Tibial nerve (tissue), 4 donors: ENCODE measurements at regions not wholly inside any gene's neighbourhood (a gene's known extent, or its start where the extent isn't known, plus 50 kb on each side); places are given as distances from the start of the nearest gene placed in this dataset.

Experiments used
- EP300 ChIP-seq, 2 donors: sonication (generic); formaldehyde crosslinking; IDR thresholded peaks; one replicate each; pipeline ENCODE4 v1.6.1; 2017; ENCODE audit warnings: antibody characterized with exemption in 2 of 2, mild to moderate bottlenecking in 1 of 2
- POLR2A ChIP-seq, 2 donors: fragments of 450-650 bp; IDR thresholded peaks; one replicate each; pipeline ENCODE4 v1.6.1; 2017; ENCODE audit warnings: antibody characterized with exemption in 2 of 2, mild to moderate bottlenecking in 2 of 2, moderate library complexity in 2 of 2
- TF ChIP-seq, protein P1 (sequence below), 5 experiments: fragments of 200-600 bp in 3 of 5; fragments of 450-650 bp in 2 of 5; sonication (generic) in 3 of 5; IDR thresholded peaks; one replicate each; pipeline ENCODE4 v1.5.1; 2016 to 2019; ENCODE audit warnings: antibody characterized with exemption in 5 of 5, mild to moderate bottlenecking in 3 of 5, moderate library complexity in 2 of 5

DNA sequence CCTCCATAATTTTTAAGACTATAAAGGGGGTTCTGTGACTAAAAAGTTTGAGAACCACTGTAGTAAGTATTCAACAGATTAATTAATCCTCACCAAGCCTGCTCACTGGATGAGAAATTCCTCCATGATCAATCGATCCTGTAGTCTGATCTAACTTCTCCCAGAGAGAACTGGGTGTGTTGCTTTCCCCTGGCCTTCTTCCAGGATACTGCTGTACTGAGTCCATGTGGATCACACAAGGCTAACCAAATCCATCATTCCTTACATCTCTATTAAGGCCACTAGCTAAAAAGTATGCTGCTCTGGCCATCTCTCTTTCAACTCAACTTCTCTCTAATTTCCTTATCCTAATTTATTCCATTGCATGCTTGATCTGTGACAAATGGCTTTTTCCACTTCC is 280.2 kb upstream of the PCSK5 start:
- TF ChIP-seq, protein P1, sequence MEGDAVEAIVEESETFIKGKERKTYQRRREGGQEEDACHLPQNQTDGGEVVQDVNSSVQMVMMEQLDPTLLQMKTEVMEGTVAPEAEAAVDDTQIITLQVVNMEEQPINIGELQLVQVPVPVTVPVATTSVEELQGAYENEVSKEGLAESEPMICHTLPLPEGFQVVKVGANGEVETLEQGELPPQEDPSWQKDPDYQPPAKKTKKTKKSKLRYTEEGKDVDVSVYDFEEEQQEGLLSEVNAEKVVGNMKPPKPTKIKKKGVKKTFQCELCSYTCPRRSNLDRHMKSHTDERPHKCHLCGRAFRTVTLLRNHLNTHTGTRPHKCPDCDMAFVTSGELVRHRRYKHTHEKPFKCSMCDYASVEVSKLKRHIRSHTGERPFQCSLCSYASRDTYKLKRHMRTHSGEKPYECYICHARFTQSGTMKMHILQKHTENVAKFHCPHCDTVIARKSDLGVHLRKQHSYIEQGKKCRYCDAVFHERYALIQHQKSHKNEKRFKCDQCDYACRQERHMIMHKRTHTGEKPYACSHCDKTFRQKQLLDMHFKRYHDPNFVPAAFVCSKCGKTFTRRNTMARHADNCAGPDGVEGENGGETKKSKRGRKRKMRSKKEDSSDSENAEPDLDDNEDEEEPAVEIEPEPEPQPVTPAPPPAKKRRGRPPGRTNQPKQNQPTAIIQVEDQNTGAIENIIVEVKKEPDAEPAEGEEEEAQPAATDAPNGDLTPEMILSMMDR (IDR thresholded peaks at IDR 0.05), result no peak
- TF ChIP-seq POLR2A (IDR thresholded peaks at IDR 0.05) (no peak), EP300 (IDR thresholded peaks at IDR 0.05) (no peak)
